ENCODE measurements at regions not wholly inside any gene's neighbourhood (a gene's known extent, or its start where the extent isn't known, plus 50 kb on each side); places are given as distances from the start of the nearest gene placed in this dataset.

- 33% methylated on average over 12 of the region's 15 CpGs for WGBS (ENCODE audit: low lambda C conversion rate)
- Histone ChIP-seq H3K4me2 (no peak overlapping the region), H3K9me3 (no peaks in the 10 kb centered on the region), H3K79me2 (ENCODE audit: insufficient read depth) (no peaks in the 10 kb centered on the region), H4K20me1 (ENCODE audit: insufficient read depth) (no peaks in the 10 kb centered on the region), H3K9me2 (no peaks in the 10 kb centered on the region), H3K9ac (no peak overlapping the region), H3K4me3 (ENCODE audit: low read depth in 2 of 2, low read length in 1 of 2) (no peak overlapping the region), H3K27ac (ENCODE audit: low read depth in 2 of 2, low read length in 1 of 2) (peak overlapping the region in 1 of 2 experiments; percentile 8; a peak in 1 of 4 replicates), H2AFZ (ENCODE audit: low read depth) (no peak overlapping the region), H3F3A (replicated peaks; ENCODE audit: insufficient read depth) (no peaks in the 10 kb centered on the region), H3K4me1 (ENCODE audit: control insufficient read depth in 1 of 2, insufficient read depth in 2 of 2, low read depth in 1 of 2, low read length in 1 of 2) (peaks cover 0 to 12% of the 10 kb centered on the region in 2 experiments; a peak in 1 of 4 replicates), H3K27me3 (ENCODE audit: insufficient read depth) (no peaks in the 10 kb centered on the region), H3K36me3 (replicated peaks in 1 of 2; ENCODE audit: control insufficient read depth in 1 of 2, insufficient read depth in 2 of 2, low read length in 1 of 2) (no peaks in the 10 kb centered on the region)
- CTCF ChIA-PET, result interaction anchor here (2.5 kb wide), 1 partner anchor 10 kb away, joined by 10 read pairs; no protein-coding TSS in a partner anchor
- POLR2A ChIA-PET, result no interaction called here
- DNase-seq, result peak; percentile 52
- TF ChIP-seq RFX5 (IDR thresholded peaks at IDR 0.05; ENCODE audit: low read length) (no peak), NFIC (IDR thresholded peaks at IDR 0.05; ENCODE audit: borderline replicate concordance) (no peak), GATA2 (CRISPR knock-in tag; IDR thresholded peaks at IDR 0.05) (no peak), MEF2A (IDR thresholded peaks at IDR 0.05; ENCODE audit: borderline replicate concordance, low read depth) (no peak), FOXJ3 (CRISPR knock-in tag; IDR thresholded peaks at IDR 0.05) (no peak), FOXM1 (IDR thresholded peaks at IDR 0.05; ENCODE audit: low read depth) (no peak), ELF1 (IDR thresholded peaks at IDR 0.05) (no peak), PBX3 (IDR thresholded peaks at IDR 0.05) (no peak), CHD2 (IDR thresholded peaks at IDR 0.05; ENCODE audit: low read length, partially characterized antibody) (no peak), POLR2AphosphoS5 (IDR thresholded peaks at IDR 0.05; ENCODE audit: low read depth, low read length) (no peak), SIN3A (IDR thresholded peaks at IDR 0.05; ENCODE audit: borderline replicate concordance, low read depth, low read length) (no peak), EZH2phosphoT487 (IDR thresholded peaks at IDR 0.05; ENCODE audit: borderline replicate concordance, low read depth) (no peak), RXRA (IDR thresholded peaks at IDR 0.05; ENCODE audit: borderline replicate concordance, low read depth) (no peak), RCOR1 (IDR thresholded peaks at IDR 0.05; ENCODE audit: low read length) (no peak), USF2 (IDR thresholded peaks at IDR 0.05; ENCODE audit: borderline replicate concordance, low read depth, low read length) (no peak), REST (IDR thresholded peaks at IDR 0.05; ENCODE audit: low read depth, low read length) (no peak), SMC3 (IDR thresholded peaks at IDR 0.05; ENCODE audit: low read depth, low read length) (no peak), ZBTB33 (IDR thresholded peaks at IDR 0.05; ENCODE audit: borderline replicate concordance, low read depth) (no peak), IRF3 (IDR thresholded peaks at IDR 0.05; ENCODE audit: low read depth, low read length) (no peak), TCF12 (IDR thresholded peaks at IDR 0.05) (no peak)
These were observed 221.3 kb upstream of the RAB6C start for GRCh38 chr2:129757915-129758783.

All from SK-N-SH (cell line).